HEK293T (cell line): ENCODE measurements at regions not wholly inside any gene's neighbourhood (a gene's known extent, or its start where the extent isn't known, plus 50 kb on each side); places are given as distances from the start of the nearest gene placed in this dataset.

Experiments
- CTCF ChIA-PET: fragments of 350-600 bp; formaldehyde crosslinking; extraction: SDS; loops from one replicate; lab custom pipeline; 2021; ENCODE audit warnings: antibody characterized with exemption, inconsistent platforms; lab: Yijun Ruan, JAX
- POLR2A ChIA-PET: fragments of 350-600 bp; formaldehyde crosslinking; extraction: SDS; loops from one replicate; lab custom pipeline; 2020; ENCODE audit warnings: antibody characterized with exemption, inconsistent platforms; lab: Yijun Ruan, JAX
- DNase-seq: peaks from one replicate; pipeline ENCODE4 v3.0.0; 2012; ENCODE audit warnings: mixed read lengths; ENCODE audit errors: extremely low spot score
- ARNT ChIP-seq: fragments of 450-650 bp; IDR thresholded peaks from 2 replicates; pipeline ENCODE4 v1.6.1; 2017; ENCODE audit warnings: mild to moderate bottlenecking
- BHLHE40 ChIP-seq: fragments of 450-650 bp; IDR thresholded peaks from 2 replicates; pipeline ENCODE4 v1.6.1; 2016; ENCODE audit warnings: mild to moderate bottlenecking, moderate library complexity, borderline replicate concordance
- CTBP1 ChIP-seq: fragments of 450-650 bp; IDR thresholded peaks from 2 replicates; pipeline ENCODE4 v1.6.1; 2016; ENCODE audit warnings: borderline replicate concordance
- ELF4 ChIP-seq: fragments of 450-650 bp; IDR thresholded peaks from 2 replicates; pipeline ENCODE4 v1.6.1; 2017; ENCODE audit warnings: antibody characterized with exemption
- FOXA1 ChIP-seq: fragments of 450-650 bp; IDR thresholded peaks from 2 replicates; pipeline ENCODE4 v1.6.1; 2016; ENCODE audit warnings: mild to moderate bottlenecking
- FOXK2 ChIP-seq: fragments of 450-650 bp; IDR thresholded peaks from 2 replicates; pipeline ENCODE4 v1.6.1; 2016; ENCODE audit warnings: mild to moderate bottlenecking
- FOXM1 ChIP-seq: fragments of 450-650 bp; IDR thresholded peaks from 2 replicates; pipeline ENCODE4 v1.6.1; 2017; ENCODE audit warnings: mild to moderate bottlenecking, borderline replicate concordance
- HDGF ChIP-seq: fragments of 450-650 bp; IDR thresholded peaks from 2 replicates; pipeline ENCODE4 v1.6.1; 2017; ENCODE audit warnings: antibody characterized with exemption, borderline replicate concordance
- L3MBTL2 ChIP-seq: fragments of 450-650 bp; conservative IDR thresholded peaks from 2 replicates; pipeline ENCODE4 v1.6.1; 2016; ENCODE audit warnings: mild to moderate bottlenecking
- LEF1 ChIP-seq: fragments of 450-650 bp; IDR thresholded peaks from 2 replicates; pipeline ENCODE4 v1.6.1; 2017; ENCODE audit warnings: mild to moderate bottlenecking, borderline replicate concordance
- NFRKB ChIP-seq: fragments of 450-650 bp; IDR thresholded peaks from 2 replicates; pipeline ENCODE4 v1.6.1; 2016; ENCODE audit warnings: mild to moderate bottlenecking, moderate library complexity
- PKNOX1 ChIP-seq: fragments of 450-650 bp; IDR thresholded peaks from 2 replicates; pipeline ENCODE4 v1.6.1; 2016
- SP1 ChIP-seq: fragments of 450-650 bp; IDR thresholded peaks from 2 replicates; pipeline ENCODE4 v1.6.1; 2017
- SUZ12 ChIP-seq: fragments of 450-650 bp; IDR thresholded peaks from 2 replicates; pipeline ENCODE4 v1.6.1; 2016; ENCODE audit warnings: mild to moderate bottlenecking
- TARDBP ChIP-seq: fragments of 450-650 bp; IDR thresholded peaks from 2 replicates; pipeline ENCODE4 v1.6.1; 2016
- ZNF384 ChIP-seq: fragments of 450-650 bp; IDR thresholded peaks from 2 replicates; pipeline ENCODE4 v1.6.1; 2016

GRCh38 chr13:85170372-85170771 lies 628.8 kb downstream of the SLITRK6 start:
- POLR2A ChIA-PET, result no interaction called here
- no peak for DNase-seq
- CTCF ChIA-PET, result no interaction called here
- TF ChIP-seq FOXK2 (no peak), BHLHE40 (no peak), SUZ12 (no peak), TARDBP (no peak), ARNT (no peak), ELF4 (no peak)

- POLR2A ChIA-PET, result no interaction called here
- DNase-seq, result no peak
- CTCF ChIA-PET, result no interaction called here
- TF ChIP-seq SP1 (no peak), FOXK2 (no peak), PKNOX1 (no peak), NFRKB (no peak), SUZ12 (no peak)
These were observed 632.3 kb downstream of the SLITRK6 start for GRCh38 chr13:85166891-85167290.

- no peak for DNase-seq
- TF ChIP-seq LEF1, result no peak
- no peak for TF ChIP-seq ELF4
- no peak for TF ChIP-seq ZNF384
- TF ChIP-seq TARDBP, result no peak
- TF ChIP-seq FOXK2, result no peak
- no peak for TF ChIP-seq NFRKB
- TF ChIP-seq FOXM1, result no peak
- ChIA-PET POLR2A (no interaction called here), CTCF (no interaction called here)
These were observed 636.2 kb downstream of the SLITRK6 start for GRCh38 chr13:85163063-85163462.

- CTCF ChIA-PET, result no interaction called here
- POLR2A ChIA-PET, result no interaction called here
- DNase-seq, result peak; percentile 27
- TF ChIP-seq BHLHE40, result no peak
- no peak for TF ChIP-seq NFRKB
- no peak for TF ChIP-seq FOXM1
- TF ChIP-seq ELF4, result no peak
- TF ChIP-seq L3MBTL2, result no peak
- no peak for TF ChIP-seq CTBP1
- TF ChIP-seq FOXA1, result no peak
- TF ChIP-seq SUZ12, result no peak
- TF ChIP-seq TARDBP, result no peak
- TF ChIP-seq ARNT, result no peak
- TF ChIP-seq FOXK2, result no peak
- TF ChIP-seq SP1, result no peak
- no peak for TF ChIP-seq PKNOX1
- TF ChIP-seq LEF1, result no peak
- TF ChIP-seq ZNF384, result no peak
- no peak for TF ChIP-seq HDGF
These were observed 651.2 kb downstream of the SLITRK6 start for GRCh38 chr13:85148009-85148408.

GRCh38 chr13:85142351-85142927 lies 656.8 kb downstream of the SLITRK6 start:
- peak; percentile 33 for DNase-seq
- TF ChIP-seq SUZ12, result no peak
- TF ChIP-seq PKNOX1, result peak; percentile 46; the same call in 1 of the 2 replicates
- ChIA-PET CTCF (interaction anchor here (0.7 kb wide), 1 partner anchor 657 kb away, joined by 3 read pairs; the partner anchor contains the start of gene SLITRK6), POLR2A (no interaction called here)

- ChIA-PET POLR2A (no interaction called here), CTCF (no interaction called here)
- no peak for DNase-seq
- no peak for TF ChIP-seq ZNF384
- TF ChIP-seq TARDBP, result no peak
- no peak for TF ChIP-seq SUZ12
- TF ChIP-seq FOXA1, result no peak
- no peak for TF ChIP-seq FOXK2
- no peak for TF ChIP-seq ELF4
- no peak for TF ChIP-seq FOXM1
- no peak for TF ChIP-seq HDGF
- TF ChIP-seq CTBP1, result no peak
- no peak for TF ChIP-seq LEF1
- no peak for TF ChIP-seq SP1
- no peak for TF ChIP-seq ARNT
These were observed 657.8 kb downstream of the SLITRK6 start for GRCh38 chr13:85141401-85141800.

- ChIA-PET CTCF (no interaction called here), POLR2A (no interaction called here)
- no peak for DNase-seq
- no peak for TF ChIP-seq ZNF384
- no peak for TF ChIP-seq ARNT
- TF ChIP-seq NFRKB, result no peak
- TF ChIP-seq CTBP1, result no peak
- TF ChIP-seq LEF1, result no peak
- no peak for TF ChIP-seq SP1
These were observed 659.0 kb downstream of the SLITRK6 start for GRCh38 chr13:85140192-85140591.
